ENCODE measurements at regions not wholly inside any gene's neighbourhood (a gene's known extent, or its start where the extent isn't known, plus 50 kb on each side); places are given as distances from the start of the nearest gene placed in this dataset.
"Not testable (repeated sequence)": the region's sequence is repeated elsewhere in the genome, so short reads cannot be mapped to it uniquely, and the experiment has no call there.

DNA sequence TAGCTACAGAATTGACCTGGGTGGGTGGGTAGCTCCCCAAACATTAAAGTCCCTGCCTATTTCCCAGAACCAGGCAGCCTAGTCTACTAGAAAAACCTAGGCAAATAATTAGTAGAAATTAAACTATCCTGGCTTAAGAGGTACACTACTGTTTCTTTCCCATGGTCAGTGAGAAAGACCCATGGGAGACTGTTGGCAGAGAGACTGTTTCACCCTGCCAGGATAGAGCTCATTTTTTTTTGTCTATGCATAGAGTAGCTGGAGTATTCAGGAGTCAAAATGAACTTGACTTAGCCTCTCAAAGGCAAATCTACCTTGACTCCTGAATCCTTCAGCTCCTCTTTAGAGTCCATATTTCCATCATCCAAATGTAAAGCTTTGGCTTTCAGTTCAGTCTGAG is 107.0 kb upstream of the AR start:
- no peak for TF ChIP-seq POLR2AphosphoS5 (IDR thresholded peaks at IDR 0.05)
- no peak for TF ChIP-seq POLR2A (IDR thresholded peaks at IDR 0.05)
- TF ChIP-seq, protein P1, sequence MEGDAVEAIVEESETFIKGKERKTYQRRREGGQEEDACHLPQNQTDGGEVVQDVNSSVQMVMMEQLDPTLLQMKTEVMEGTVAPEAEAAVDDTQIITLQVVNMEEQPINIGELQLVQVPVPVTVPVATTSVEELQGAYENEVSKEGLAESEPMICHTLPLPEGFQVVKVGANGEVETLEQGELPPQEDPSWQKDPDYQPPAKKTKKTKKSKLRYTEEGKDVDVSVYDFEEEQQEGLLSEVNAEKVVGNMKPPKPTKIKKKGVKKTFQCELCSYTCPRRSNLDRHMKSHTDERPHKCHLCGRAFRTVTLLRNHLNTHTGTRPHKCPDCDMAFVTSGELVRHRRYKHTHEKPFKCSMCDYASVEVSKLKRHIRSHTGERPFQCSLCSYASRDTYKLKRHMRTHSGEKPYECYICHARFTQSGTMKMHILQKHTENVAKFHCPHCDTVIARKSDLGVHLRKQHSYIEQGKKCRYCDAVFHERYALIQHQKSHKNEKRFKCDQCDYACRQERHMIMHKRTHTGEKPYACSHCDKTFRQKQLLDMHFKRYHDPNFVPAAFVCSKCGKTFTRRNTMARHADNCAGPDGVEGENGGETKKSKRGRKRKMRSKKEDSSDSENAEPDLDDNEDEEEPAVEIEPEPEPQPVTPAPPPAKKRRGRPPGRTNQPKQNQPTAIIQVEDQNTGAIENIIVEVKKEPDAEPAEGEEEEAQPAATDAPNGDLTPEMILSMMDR (IDR thresholded peaks at IDR 0.05): no peak
- intact Hi-C loops (cut with DNase I; ENCODE audit: low total_unique reads): no loop called here

DNA sequence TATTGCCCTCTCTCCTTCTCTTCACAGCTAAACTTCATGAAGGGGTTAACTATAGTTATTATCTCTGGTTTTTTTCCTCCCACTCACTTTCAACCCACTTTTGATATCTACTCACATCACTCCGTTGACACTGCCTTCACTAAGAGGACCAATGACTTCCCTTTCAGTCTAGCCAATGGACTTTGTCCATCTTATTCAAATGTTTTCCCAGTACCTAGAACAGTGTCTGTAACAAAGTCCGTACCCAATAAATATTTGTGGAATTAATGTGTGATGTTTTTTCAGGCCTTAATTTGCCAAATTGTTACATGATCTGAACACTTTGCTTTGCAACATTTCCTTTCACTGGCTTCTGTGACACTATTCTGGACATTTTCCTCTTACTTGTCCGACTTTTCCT is 106.0 kb upstream of the AR start:
- H3K27ac ChIP-seq: no peak overlapping the region
- no peaks in the 10 kb centered on the region for H3K36me3 ChIP-seq
- no peaks in the 10 kb centered on the region for H3K4me1 ChIP-seq
- TF ChIP-seq POLR2A (IDR thresholded peaks at IDR 0.05) (no peak), POLR2AphosphoS5 (IDR thresholded peaks at IDR 0.05) (no peak)
- TF ChIP-seq, protein P1 (IDR thresholded peaks at IDR 0.05): no peak
- no peaks in the 10 kb centered on the region for H3K9me3 ChIP-seq
- H3K4me3 ChIP-seq: no peak overlapping the region
- peaks cover 0 to 5% of the 10 kb centered on the region in 2 donors for H3K27me3 ChIP-seq
- no peak for DNase-seq (ENCODE audit: low spot score in 2 of 2)
- intact Hi-C loops (cut with DNase I; ENCODE audit: low total_unique reads): no loop called here

More for the DNA sequence above, 107.0 kb upstream of the AR start:
- H3K4me1 ChIP-seq: no peaks in the 10 kb centered on the region
- DNase-seq (ENCODE audit: low spot score in 2 of 2): no peak
- no peak overlapping the region for H3K27ac ChIP-seq
- peaks cover 0 to 10% of the 10 kb centered on the region in 2 donors for H3K27me3 ChIP-seq
- no peaks in the 10 kb centered on the region for H3K36me3 ChIP-seq
- H3K4me3 ChIP-seq: no peak overlapping the region
- H3K9me3 ChIP-seq: no peaks in the 10 kb centered on the region

DNA sequence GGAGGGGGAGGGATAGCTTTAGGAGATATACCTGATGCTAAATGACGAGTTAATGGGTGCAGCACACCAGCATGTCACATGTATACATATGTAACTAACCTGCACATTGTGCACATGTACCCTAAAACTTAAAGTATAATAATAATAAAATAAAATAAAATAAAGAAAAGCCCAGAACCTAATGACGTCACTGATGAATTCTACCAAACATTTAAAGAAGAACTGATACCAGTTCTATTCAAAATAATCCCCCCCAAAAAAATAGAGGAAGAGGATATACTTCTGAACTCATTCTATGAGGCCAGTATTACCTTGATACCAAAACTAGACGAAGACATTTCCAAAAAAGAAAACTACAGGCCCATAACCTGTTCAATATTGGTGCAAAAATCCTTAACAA is 68.6 kb upstream of the AR start:
- H3K27ac ChIP-seq; H3K27me3 ChIP-seq; H3K36me3 ChIP-seq; H3K4me1 ChIP-seq; H3K9me3 ChIP-seq; DNase-seq (ENCODE audit: low spot score in 2 of 2); H3K4me3 ChIP-seq; intact Hi-C loops (cut with DNase I; ENCODE audit: low total_unique reads): not testable (repeated sequence)

DNA sequence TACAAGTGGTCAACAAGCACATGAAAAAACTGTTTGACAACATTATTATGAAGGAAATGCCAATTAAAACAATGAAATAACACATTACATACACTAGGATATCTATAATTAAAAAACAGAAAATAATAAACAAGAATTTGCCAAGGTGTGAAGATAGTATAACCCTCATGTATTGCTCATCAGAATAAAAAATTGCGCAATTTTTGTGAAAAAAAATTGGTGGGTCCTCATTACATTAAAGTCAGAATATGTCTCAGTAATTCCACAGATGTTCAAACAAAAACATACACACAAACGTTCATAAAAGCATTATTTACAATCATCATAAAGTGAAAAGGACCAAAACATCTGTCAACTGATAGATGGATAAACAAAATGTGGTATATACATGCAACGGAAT is 63.0 kb upstream of the AR start:
- Histone ChIP-seq H3K27me3 (no peaks in the 10 kb centered on the region), H3K4me3 (no peak overlapping the region), H3K4me1 (no peaks in the 10 kb centered on the region), H3K27ac (no peak overlapping the region), H3K36me3 (no peaks in the 10 kb centered on the region), H3K9me3 (peaks cover 6 to 19% of the 10 kb centered on the region in 2 donors)
- TF ChIP-seq POLR2A (IDR thresholded peaks at IDR 0.05): no peak
- TF ChIP-seq, protein P1 (IDR thresholded peaks at IDR 0.05): no peak
- no peak for TF ChIP-seq POLR2AphosphoS5 (IDR thresholded peaks at IDR 0.05)
- no peak for DNase-seq (ENCODE audit: low spot score in 2 of 2)
- intact Hi-C loops (cut with DNase I; ENCODE audit: low total_unique reads): no loop called here

All from breast epithelium (tissue), 4 donors.